ENCODE measurements at regions not wholly inside any gene's neighbourhood (a gene's known extent, or its start where the extent isn't known, plus 50 kb on each side); places are given as distances from the start of the nearest gene placed in this dataset.

- TF ChIP-seq GATA2 (IDR thresholded peaks at IDR 0.05; ENCODE audit: low read depth, low read length) (no peak), GATA3 (IDR thresholded peaks at IDR 0.05; ENCODE audit: low read depth, low read length) (no peak)
Observed at GRCh38 chr9:103942651-103943050, 151.5 kb upstream of the SMC2 start.

Measured in SH-SY5Y (cell line).